NB4 (cell line): ENCODE measurements at regions not wholly inside any gene's neighbourhood (a gene's known extent, or its start where the extent isn't known, plus 50 kb on each side); places are given as distances from the start of the nearest gene placed in this dataset.

Experiments used
- DNase-seq: peaks from one replicate; pipeline ENCODE4 v3.0.0; 2010; ENCODE audit warnings: low read depth
- H3K4me3 ChIP-seq: one replicate; pipeline ENCODE4 v1.5.1; 2011; ENCODE audit warnings: mild to moderate bottlenecking, low read depth, low read length, moderate library complexity
- MAX ChIP-seq: IDR thresholded peaks from 2 replicates; pipeline ENCODE4 v1.6.1; 2011; ENCODE audit warnings: low read depth, low read length
- MYC ChIP-seq: IDR thresholded peaks from 2 replicates; pipeline ENCODE4 v1.6.1; 2011; ENCODE audit warnings: low read depth, low read length
- POLR2A ChIP-seq: IDR thresholded peaks from 2 replicates; pipeline ENCODE4 v1.6.1; 2011; ENCODE audit warnings: mild to moderate bottlenecking; ENCODE audit not compliant: insufficient read length; ENCODE audit errors: extremely low read depth
- TF ChIP-seq, protein P1 (sequence below): IDR thresholded peaks from one replicate; pipeline ENCODE4 v1.5.1; 2012; ENCODE audit warnings: low read depth, low read length

DNA sequence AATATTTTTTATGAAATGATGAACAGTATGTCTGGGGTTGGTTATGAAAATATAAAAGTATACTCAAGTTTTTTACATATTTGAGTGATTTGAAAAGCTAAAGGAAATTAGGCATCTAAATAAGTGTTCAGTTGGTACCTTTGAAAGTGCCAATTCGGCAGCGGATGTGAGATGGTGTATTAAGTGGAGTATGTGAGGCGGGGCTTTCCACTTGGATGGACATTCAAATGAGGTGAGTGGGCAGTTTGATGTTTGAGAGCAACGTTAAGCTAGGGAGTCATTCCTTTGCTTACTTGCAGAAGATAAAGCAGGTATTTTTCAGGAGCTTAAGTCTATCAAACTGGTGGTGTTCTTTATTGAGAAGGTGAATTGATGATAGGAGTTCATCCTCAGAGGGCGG, 189.0 kb upstream of the GOLIM4 start:
- no peak for DNase-seq
- TF ChIP-seq, protein P1, sequence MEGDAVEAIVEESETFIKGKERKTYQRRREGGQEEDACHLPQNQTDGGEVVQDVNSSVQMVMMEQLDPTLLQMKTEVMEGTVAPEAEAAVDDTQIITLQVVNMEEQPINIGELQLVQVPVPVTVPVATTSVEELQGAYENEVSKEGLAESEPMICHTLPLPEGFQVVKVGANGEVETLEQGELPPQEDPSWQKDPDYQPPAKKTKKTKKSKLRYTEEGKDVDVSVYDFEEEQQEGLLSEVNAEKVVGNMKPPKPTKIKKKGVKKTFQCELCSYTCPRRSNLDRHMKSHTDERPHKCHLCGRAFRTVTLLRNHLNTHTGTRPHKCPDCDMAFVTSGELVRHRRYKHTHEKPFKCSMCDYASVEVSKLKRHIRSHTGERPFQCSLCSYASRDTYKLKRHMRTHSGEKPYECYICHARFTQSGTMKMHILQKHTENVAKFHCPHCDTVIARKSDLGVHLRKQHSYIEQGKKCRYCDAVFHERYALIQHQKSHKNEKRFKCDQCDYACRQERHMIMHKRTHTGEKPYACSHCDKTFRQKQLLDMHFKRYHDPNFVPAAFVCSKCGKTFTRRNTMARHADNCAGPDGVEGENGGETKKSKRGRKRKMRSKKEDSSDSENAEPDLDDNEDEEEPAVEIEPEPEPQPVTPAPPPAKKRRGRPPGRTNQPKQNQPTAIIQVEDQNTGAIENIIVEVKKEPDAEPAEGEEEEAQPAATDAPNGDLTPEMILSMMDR = no peak
- H3K4me3 ChIP-seq = no peak overlapping the region

- H3K4me3 ChIP-seq = no peak overlapping the region
- TF ChIP-seq MAX (no peak), MYC (no peak), POLR2A (no peak)
- TF ChIP-seq, protein P1 = no peak
- no peak for DNase-seq
Observed at GRCh38 chr3:168275662-168276061, 179.9 kb upstream of the GOLIM4 start.

GRCh38 chr3:168273917-168274316, 178.2 kb upstream of the GOLIM4 start:
- TF ChIP-seq MAX = no peak
- no peak for TF ChIP-seq POLR2A
- no peak for TF ChIP-seq MYC
- TF ChIP-seq, protein P1 = no peak
- H3K4me3 ChIP-seq = no peak overlapping the region
- no peak for DNase-seq

- TF ChIP-seq, protein P1 = no peak
- no peak for TF ChIP-seq MYC
- TF ChIP-seq MAX = no peak
- TF ChIP-seq POLR2A = no peak
- DNase-seq = no peak
- no peak overlapping the region for H3K4me3 ChIP-seq
Observed at GRCh38 chr3:168273036-168273435, 177.3 kb upstream of the GOLIM4 start.

- TF ChIP-seq, protein P1 = no peak
- no peak for TF ChIP-seq MYC
- no peak for TF ChIP-seq MAX
- TF ChIP-seq POLR2A = no peak
- no peak for DNase-seq
- no peak overlapping the region for H3K4me3 ChIP-seq
Observed at GRCh38 chr3:168272343-168272985, 176.7 kb upstream of the GOLIM4 start.

DNA sequence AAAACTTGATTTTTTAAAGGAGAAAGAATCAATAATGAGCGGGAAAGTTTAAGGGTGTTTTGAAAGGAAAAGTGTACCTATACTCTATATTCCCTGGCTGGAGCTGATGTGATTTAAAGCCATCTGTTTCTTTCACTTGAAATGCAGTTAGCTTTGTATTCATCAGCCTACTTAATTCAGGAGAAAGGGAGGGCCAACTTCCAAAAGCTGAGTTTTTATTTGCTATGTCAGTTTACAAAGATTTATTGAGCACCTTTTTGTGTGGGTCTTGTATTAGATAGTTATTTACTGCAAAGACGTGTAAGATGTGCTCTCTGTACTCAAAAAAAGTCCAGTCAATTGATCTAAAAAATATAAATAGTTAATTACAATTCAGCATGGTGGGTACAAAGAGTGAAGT, 176.2 kb upstream of the GOLIM4 start:
- no peak for TF ChIP-seq MYC
- TF ChIP-seq MAX = no peak
- TF ChIP-seq, protein P1 = no peak
- DNase-seq = no peak
- no peak overlapping the region for H3K4me3 ChIP-seq
